Subcutaneous abdominal adipose tissue (tissue), 5 donors: ENCODE measurements at regions not wholly inside any gene's neighbourhood (a gene's known extent, or its start where the extent isn't known, plus 50 kb on each side); places are given as distances from the start of the nearest gene placed in this dataset.
"Not testable (repeated sequence)": the region's sequence is repeated elsewhere in the genome, so short reads cannot be mapped to it uniquely, and the experiment has no call there.

Experiments used
- H3K27ac ChIP-seq: one replicate; pipeline ENCODE4 v1.7.0; 2013; ENCODE audit warnings: low read depth, mild to moderate bottlenecking, inconsistent platforms, low read length, moderate library complexity
- H3K27me3 ChIP-seq, 5 donors: one replicate each; pipeline ENCODE4 v1.7.0; 2013; ENCODE audit warnings: low read length in 5 of 5, inconsistent platforms in 1 of 5; ENCODE audit not compliant: control insufficient read depth in 5 of 5, insufficient read depth in 4 of 5
- H3K36me3 ChIP-seq, 5 donors: one replicate each; pipeline ENCODE4 v1.7.0; 2013; ENCODE audit warnings: low read length in 5 of 5; ENCODE audit not compliant: control insufficient read depth in 5 of 5, insufficient read depth in 5 of 5
- H3K4me1 ChIP-seq, 5 donors: one replicate each; pipeline ENCODE4 v1.7.0; 2013; ENCODE audit warnings: low read length in 5 of 5, mild to moderate bottlenecking in 3 of 5, moderate library complexity in 1 of 5; ENCODE audit not compliant: control insufficient read depth in 5 of 5, insufficient read depth in 5 of 5
- H3K4me3 ChIP-seq, 5 donors: one replicate each; pipeline ENCODE4 v1.7.0; 2013; ENCODE audit warnings: low read length in 5 of 5, low read depth in 1 of 5
- H3K9ac ChIP-seq, 5 donors: one replicate each; pipeline ENCODE4 v1.7.0; 2013; ENCODE audit warnings: low read length in 5 of 5, mild to moderate bottlenecking in 4 of 5, moderate library complexity in 3 of 5
- H3K9me3 ChIP-seq, 5 donors: one replicate each; pipeline ENCODE4 v1.7.0; 2013; ENCODE audit warnings: low read length in 5 of 5; ENCODE audit not compliant: control insufficient read depth in 5 of 5
- donor health status: healthy.
- donor health status: healthy.
- donor health status: healthy.
- donor health status: healthy.
- donor health status: healthy.

GRCh38 chr15:47908950-47909670 lies 191.8 kb downstream of the SEMA6D start:
- no peak overlapping the region for H3K4me3 ChIP-seq
- peaks cover 2 to 6% (median 5%) of the 10 kb centered on the region in 5 donors for H3K9me3 ChIP-seq
- no peaks in the 10 kb centered on the region for H3K27me3 ChIP-seq
- H3K9ac ChIP-seq, result no peak overlapping the region
- no peak overlapping the region for H3K27ac ChIP-seq
- H3K36me3 ChIP-seq, result no peaks in the 10 kb centered on the region
- H3K4me1 ChIP-seq, result peaks cover 0 to 7% (median 0%) of the 10 kb centered on the region in 5 donors

DNA sequence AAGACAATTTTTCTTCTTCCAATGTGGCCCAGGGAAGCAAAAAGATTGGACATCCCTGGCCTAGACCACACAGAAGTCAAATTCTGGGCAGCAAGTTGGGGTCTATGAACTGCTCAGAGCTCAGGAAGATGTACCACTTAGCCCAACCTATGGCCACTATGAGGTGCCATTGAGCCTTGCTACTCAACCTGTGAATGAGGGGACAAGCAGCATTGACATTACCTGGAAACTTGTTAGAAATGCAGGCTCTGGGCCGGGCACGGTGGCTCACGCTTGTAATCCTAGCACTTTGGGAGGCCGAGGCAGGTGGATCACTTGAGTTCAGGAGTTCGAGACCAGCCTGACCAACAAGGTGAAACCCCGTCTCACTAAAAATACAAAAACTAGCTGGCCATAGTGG lies 195.6 kb downstream of the SEMA6D start:
- H3K4me3 ChIP-seq, H3K9me3 ChIP-seq, H3K4me1 ChIP-seq, H3K9ac ChIP-seq, H3K36me3 ChIP-seq, H3K27me3 ChIP-seq, H3K27ac ChIP-seq: not testable (repeated sequence)

DNA sequence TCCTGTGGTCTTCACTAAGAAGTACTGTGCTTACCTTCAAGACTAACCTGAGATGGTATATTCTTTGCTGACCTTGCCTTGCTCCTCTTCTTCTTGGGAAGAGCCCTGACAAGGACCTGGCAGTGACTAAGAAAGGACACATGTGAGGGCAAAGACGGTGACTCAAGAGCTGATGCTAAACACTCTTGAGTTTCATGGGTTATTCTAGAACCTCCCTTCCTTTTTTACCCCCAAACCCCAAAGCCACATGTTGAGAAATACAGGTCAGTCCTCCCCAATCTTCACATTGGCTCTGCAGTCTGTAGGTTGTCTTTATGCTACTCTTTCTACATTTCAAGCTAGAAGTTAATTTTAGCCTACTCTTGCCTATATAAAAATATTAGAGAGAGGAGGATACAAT lies 200.6 kb downstream of the SEMA6D start:
- H3K9ac ChIP-seq, result no peak overlapping the region
- H3K36me3 ChIP-seq, result no peaks in the 10 kb centered on the region
- no peaks in the 10 kb centered on the region for H3K27me3 ChIP-seq
- H3K27ac ChIP-seq, result no peak overlapping the region
- H3K4me1 ChIP-seq, result peaks cover 0 to 7% (median 0%) of the 10 kb centered on the region in 5 donors
- no peak overlapping the region for H3K4me3 ChIP-seq
- no peaks in the 10 kb centered on the region for H3K9me3 ChIP-seq

- Histone ChIP-seq H3K27me3 (no peaks in the 10 kb centered on the region), H3K4me3 (no peak overlapping the region), H3K9me3 (no peaks in the 10 kb centered on the region), H3K27ac (no peak overlapping the region), H3K9ac (no peak overlapping the region), H3K4me1 (peaks cover 0 to 2% (median 0%) of the 10 kb centered on the region in 5 donors), H3K36me3 (no peaks in the 10 kb centered on the region)
These were observed 201.6 kb downstream of the SEMA6D start for GRCh38 chr15:47918877-47919276.

- Histone ChIP-seq H3K9me3 (no peaks in the 10 kb centered on the region), H3K9ac (no peak overlapping the region), H3K27ac (no peak overlapping the region), H3K4me1 (no peaks in the 10 kb centered on the region), H3K27me3 (no peaks in the 10 kb centered on the region), H3K36me3 (no peaks in the 10 kb centered on the region), H3K4me3 (no peak overlapping the region)
These were observed 196.4 kb upstream of the SLC24A5 start for GRCh38 chr15:47924381-47924780.

DNA sequence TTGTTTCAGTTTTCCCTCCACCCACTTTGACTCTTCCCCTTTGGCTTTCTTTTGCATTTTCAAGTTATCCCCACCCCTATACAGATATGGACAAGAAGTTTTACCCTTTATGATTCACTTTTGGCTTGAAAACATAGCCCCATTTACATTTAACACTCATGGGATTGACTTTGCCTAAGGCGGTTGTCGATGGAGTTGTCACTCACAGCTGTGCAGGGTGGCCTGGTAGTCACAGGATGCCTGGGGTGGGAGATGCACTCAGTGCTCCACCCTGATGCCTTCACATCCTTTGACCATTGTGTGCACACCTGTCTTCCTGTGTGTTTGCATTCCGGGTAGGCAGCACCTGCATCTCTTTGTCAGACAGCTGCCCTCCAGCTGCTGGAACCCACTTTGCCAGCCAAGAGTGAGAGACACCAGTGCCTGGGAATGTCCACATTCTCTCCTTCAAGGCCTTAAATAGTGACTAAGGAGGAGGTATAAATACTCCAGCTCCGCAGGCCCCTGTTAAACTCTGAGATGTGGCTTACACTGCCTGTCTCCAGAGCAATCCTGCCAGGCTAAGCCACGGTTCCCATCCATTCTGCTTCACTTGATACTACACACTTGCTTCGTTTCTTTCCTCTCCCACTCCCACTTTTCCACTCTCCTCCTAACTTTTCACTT lies 191.5 kb upstream of the SLC24A5 start:
- Histone ChIP-seq H3K27ac (no peak overlapping the region), H3K27me3 (no peaks in the 10 kb centered on the region), H3K4me3 (no peak overlapping the region), H3K4me1 (no peaks in the 10 kb centered on the region), H3K9me3 (no peaks in the 10 kb centered on the region), H3K36me3 (no peaks in the 10 kb centered on the region), H3K9ac (no peak overlapping the region)

- Histone ChIP-seq H3K9me3 (no peaks in the 10 kb centered on the region), H3K27ac (no peak overlapping the region), H3K9ac (no peak overlapping the region), H3K4me3 (no peak overlapping the region), H3K4me1 (no peaks in the 10 kb centered on the region), H3K27me3 (no peaks in the 10 kb centered on the region), H3K36me3 (no peaks in the 10 kb centered on the region)
These were observed 188.5 kb upstream of the SLC24A5 start for GRCh38 chr15:47932261-47932660.

DNA sequence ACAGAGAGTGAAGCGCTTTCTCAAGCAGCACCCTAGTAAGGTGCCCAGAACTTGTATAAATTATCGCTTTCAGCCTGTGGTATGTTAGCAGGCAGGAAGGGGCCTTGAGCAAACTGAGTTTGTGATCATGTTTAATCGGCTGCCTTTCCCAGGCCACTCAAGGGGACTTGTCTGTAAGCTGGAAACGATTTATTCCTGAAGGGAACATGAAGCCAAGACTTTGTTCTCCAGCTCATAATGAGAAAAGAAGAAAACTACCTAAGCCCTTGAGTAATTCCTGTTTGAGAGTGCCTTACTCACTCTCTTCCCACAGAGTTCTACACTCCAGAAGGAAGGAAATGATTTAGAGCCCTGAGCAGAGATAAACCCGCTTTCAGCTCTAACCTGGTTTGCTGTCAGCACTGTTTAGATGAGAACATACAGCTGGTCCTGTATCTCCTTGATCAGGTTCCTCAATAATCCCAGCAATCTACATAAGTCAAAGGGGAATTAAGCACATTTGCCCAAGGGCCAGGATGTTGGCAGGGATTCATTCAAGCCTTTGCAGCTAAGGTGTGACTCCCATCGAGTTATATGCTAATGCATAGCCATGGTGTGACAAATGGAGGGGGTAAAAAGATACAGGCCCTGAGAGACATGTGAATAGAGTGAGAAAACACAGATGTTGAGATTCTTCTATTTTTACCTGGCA lies 187.7 kb upstream of the SLC24A5 start:
- Histone ChIP-seq H3K9me3 (no peaks in the 10 kb centered on the region), H3K27me3 (no peaks in the 10 kb centered on the region), H3K4me3 (no peak overlapping the region), H3K9ac (no peak overlapping the region), H3K4me1 (no peaks in the 10 kb centered on the region), H3K36me3 (no peaks in the 10 kb centered on the region), H3K27ac (no peak overlapping the region)

DNA sequence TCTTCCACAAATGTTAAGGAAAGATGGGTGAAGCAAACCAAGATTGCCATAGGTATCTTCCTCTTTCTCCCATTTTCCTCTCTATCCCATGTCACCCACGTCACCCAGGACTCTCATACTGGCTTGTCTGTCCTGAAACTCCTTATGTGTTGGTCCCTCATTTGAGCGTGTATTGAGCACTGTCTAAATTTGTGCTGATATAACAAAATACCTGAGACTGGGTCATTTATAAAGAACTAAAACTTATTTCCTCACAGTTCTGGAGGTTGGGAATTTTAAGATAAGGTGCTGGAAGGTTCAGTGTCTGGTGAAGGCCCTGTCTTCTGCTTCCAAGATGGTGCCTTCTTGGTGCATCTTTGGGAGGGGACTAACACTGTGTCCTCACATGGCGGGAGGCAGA lies 186.9 kb upstream of the SLC24A5 start:
- Histone ChIP-seq H3K36me3 (no peaks in the 10 kb centered on the region), H3K4me1 (no peaks in the 10 kb centered on the region), H3K27me3 (no peaks in the 10 kb centered on the region), H3K4me3 (no peak overlapping the region), H3K27ac (no peak overlapping the region), H3K9me3 (no peaks in the 10 kb centered on the region), H3K9ac (no peak overlapping the region)

- no peak overlapping the region for H3K4me3 ChIP-seq
- H3K36me3 ChIP-seq, result no peaks in the 10 kb centered on the region
- no peak overlapping the region for H3K27ac ChIP-seq
- no peak overlapping the region for H3K9ac ChIP-seq
- no peaks in the 10 kb centered on the region for H3K27me3 ChIP-seq
- H3K4me1 ChIP-seq, result no peaks in the 10 kb centered on the region
- no peaks in the 10 kb centered on the region for H3K9me3 ChIP-seq
These were observed 186.4 kb upstream of the SLC24A5 start for GRCh38 chr15:47934342-47934741.
